WERI-Rb-1 (cell line): ENCODE measurements at regions not wholly inside any gene's neighbourhood (a gene's known extent, or its start where the extent isn't known, plus 50 kb on each side); places are given as distances from the start of the nearest gene placed in this dataset.

Experiments used
- DNase-seq: peaks from one replicate; pipeline ENCODE4 v3.0.0-alpha.2; 2020
- H3K27ac ChIP-seq: fragments of 250-450 bp; sonication (Bioruptor Pico); 2 replicates; pipeline ENCODE4 v1.5.1; 2020; ENCODE audit warnings: mild to moderate bottlenecking, moderate library complexity
- H3K27me3 ChIP-seq: fragments of 250-450 bp; sonication (Bioruptor Pico); 2 replicates; pipeline ENCODE4 v1.5.1; 2021; ENCODE audit warnings: mild to moderate bottlenecking, low read depth, moderate library complexity; ENCODE audit not compliant: insufficient read depth, severe bottlenecking
- H3K36me3 ChIP-seq: fragments of 250-450 bp; sonication (Bioruptor Pico); 2 replicates; pipeline ENCODE4 v1.5.1; 2020; ENCODE audit warnings: mild to moderate bottlenecking, moderate library complexity
- H3K4me3 ChIP-seq: 2 replicates; pipeline ENCODE4 v1.5.1; 2011; ENCODE audit warnings: low read depth, mild to moderate bottlenecking, control low read depth, low read length
- H3K9me3 ChIP-seq: fragments of 250-450 bp; sonication (Bioruptor Pico); 2 replicates; pipeline ENCODE4 v1.5.1; 2021; ENCODE audit warnings: mild to moderate bottlenecking, moderate library complexity; ENCODE audit not compliant: severe bottlenecking
- TF ChIP-seq, protein P1 (sequence below): IDR thresholded peaks from 2 replicates; pipeline ENCODE4 v1.5.1; 2011; ENCODE audit warnings: low read depth, mild to moderate bottlenecking, control low read depth, inconsistent platforms, low read length

DNA sequence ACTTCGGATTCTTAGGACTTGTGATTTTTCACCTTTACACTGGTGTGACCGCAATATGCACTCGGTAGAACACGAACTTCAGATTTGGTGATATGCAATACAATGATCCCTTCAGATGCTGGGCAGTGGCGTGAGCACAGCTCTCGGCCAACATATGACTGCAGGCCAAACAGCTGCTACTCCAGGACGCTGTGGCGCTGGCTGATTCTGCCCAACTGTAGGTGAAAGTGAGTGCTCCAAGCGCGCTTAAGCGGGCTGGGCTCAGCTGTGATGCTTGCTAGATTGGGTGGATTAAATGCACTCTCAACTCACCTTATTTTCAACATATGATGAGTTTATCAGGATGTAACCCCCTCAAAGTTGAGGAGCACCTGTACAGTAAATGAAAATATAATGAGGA, 137.6 kb upstream of the RET start:
- TF ChIP-seq, protein P1, sequence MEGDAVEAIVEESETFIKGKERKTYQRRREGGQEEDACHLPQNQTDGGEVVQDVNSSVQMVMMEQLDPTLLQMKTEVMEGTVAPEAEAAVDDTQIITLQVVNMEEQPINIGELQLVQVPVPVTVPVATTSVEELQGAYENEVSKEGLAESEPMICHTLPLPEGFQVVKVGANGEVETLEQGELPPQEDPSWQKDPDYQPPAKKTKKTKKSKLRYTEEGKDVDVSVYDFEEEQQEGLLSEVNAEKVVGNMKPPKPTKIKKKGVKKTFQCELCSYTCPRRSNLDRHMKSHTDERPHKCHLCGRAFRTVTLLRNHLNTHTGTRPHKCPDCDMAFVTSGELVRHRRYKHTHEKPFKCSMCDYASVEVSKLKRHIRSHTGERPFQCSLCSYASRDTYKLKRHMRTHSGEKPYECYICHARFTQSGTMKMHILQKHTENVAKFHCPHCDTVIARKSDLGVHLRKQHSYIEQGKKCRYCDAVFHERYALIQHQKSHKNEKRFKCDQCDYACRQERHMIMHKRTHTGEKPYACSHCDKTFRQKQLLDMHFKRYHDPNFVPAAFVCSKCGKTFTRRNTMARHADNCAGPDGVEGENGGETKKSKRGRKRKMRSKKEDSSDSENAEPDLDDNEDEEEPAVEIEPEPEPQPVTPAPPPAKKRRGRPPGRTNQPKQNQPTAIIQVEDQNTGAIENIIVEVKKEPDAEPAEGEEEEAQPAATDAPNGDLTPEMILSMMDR = no peak
- H3K36me3 ChIP-seq = no peaks in the 10 kb centered on the region
- H3K27me3 ChIP-seq = peaks cover 89% of the 10 kb centered on the region
- H3K4me3 ChIP-seq = no peak overlapping the region
- H3K9me3 ChIP-seq = no peaks in the 10 kb centered on the region
- no peak for DNase-seq
- no peak overlapping the region for H3K27ac ChIP-seq

DNA sequence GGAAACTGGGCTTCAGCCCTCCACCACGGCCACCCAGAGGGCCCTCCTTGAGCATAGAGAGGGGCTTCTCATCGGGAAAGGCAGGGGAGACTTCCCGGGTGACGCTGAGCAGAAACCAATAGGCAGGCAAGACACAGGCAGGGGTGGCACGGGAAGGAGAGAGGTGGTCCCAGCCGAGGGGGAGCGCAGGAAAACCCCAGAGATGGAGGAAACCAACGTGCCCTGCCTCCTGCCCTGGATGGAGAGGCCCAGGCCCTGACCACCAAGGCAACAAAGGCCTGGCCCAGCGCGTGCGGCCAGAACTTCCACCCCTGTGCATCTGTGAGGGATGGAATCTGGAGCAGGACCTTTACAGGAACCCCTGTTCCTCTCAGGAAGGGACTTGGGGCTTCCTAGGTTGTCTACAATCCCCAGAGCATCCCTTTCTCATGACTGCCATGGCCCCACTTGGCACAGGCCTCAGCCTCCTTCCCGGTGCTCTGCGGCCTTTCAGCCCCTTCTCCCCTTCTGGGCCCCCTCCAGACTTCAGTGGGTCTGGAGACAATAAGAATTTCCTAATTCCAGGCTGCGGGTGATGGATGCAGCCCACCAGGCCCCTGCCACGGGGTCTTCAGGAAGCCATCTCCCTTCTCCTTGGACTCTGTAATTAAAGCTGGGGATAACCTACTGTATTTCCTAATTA, 137.0 kb upstream of the RET start:
- DNase-seq = no peak
- TF ChIP-seq, protein P1 = no peak
- Histone ChIP-seq H3K27me3 (peaks cover 86% of the 10 kb centered on the region), H3K9me3 (no peaks in the 10 kb centered on the region), H3K4me3 (no peak overlapping the region), H3K27ac (no peak overlapping the region), H3K36me3 (no peaks in the 10 kb centered on the region)

DNA sequence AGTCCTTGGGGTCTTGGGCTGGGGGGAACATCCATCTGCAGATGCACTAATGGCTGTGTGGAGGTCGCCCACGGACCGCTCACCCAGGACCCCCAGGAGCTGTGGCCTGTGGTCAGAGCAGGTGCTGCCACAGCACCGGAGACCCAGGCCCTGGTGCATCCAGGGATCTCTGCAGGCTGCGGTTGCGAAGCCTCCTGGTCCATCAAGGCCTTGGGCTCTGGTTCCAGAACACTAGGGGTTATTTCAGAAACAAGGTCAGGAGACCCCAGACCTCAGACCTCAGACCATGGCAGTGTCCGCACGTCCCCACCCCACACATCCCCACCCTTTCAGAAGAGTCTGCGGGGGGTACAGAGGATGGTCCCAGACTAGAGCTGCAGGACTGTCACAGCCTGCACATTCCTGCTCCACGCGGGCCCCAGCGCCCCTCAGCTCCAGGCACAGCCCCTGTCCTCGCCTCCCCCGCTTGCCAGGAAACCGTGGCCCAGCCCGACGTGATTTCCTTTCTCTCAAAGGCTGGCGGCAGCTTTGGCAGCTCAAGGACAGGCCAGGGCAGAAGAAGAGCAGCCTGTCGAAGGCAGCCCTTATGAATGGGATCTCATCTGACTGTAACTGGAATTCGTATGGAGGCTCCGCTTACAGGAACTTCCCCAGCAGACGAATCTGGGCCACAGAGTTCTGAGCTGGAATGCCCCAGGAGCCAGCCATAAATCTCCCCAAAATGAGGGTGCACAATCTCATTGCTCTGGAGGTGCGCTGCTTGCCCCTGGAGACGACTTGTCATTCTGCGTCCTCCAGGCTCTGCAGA, 136.2 kb upstream of the RET start:
- Histone ChIP-seq H3K27ac (no peak overlapping the region), H3K36me3 (no peaks in the 10 kb centered on the region)

DNA sequence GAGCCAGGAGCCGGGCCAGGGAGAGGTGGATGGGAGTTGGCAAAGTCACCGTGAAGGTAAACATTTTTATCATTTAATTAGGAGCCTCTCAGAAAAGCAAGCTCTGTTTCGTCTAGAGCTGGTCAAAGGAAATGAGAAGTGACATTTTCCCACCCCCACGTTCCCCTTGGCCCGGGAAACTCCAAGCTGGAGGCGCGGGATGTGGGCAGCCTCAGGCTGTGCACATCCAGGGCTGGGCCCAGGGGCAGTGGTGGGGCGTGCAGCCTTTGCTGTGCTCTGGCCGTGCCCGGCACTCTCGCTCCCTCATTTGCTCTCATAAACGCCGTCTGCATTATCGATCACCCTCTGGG, 135.6 kb upstream of the RET start:
- no peaks in the 10 kb centered on the region for H3K36me3 ChIP-seq
- DNase-seq = no peak
- TF ChIP-seq, protein P1 = no peak
- H3K9me3 ChIP-seq = no peaks in the 10 kb centered on the region
- H3K27ac ChIP-seq = no peak overlapping the region
- peaks cover 87% of the 10 kb centered on the region for H3K27me3 ChIP-seq
- H3K4me3 ChIP-seq = no peak overlapping the region

More for the DNA sequence above, 136.2 kb upstream of the RET start:
- DNase-seq = no peak
- no peak overlapping the region for H3K4me3 ChIP-seq
- peaks cover 85% of the 10 kb centered on the region for H3K27me3 ChIP-seq
- no peaks in the 10 kb centered on the region for H3K9me3 ChIP-seq
- TF ChIP-seq, protein P1 = no peak

DNA sequence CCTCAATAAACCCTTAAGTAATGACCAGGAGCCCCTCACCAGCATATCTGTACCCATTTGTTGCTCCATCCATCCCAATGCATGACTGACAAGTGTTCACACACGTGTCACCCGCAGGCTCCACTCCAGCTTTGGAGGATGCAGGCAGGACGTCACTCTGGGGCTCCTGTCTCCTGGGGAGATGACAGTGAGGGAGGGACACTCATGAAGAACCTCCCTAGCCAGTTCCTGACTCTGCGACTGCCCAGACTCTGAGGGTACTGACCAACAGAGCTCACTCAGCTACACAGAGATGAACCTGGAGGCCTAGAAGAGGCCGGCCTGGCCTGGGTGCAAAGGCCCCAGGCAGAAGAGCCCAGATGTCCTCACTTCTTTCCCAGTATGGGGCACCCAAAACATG, 135.1 kb upstream of the RET start:
- Histone ChIP-seq H3K9me3 (no peaks in the 10 kb centered on the region), H3K27ac (no peak overlapping the region), H3K36me3 (no peaks in the 10 kb centered on the region), H3K4me3 (no peak overlapping the region), H3K27me3 (peaks cover 86% of the 10 kb centered on the region)
- no peak for DNase-seq
- TF ChIP-seq, protein P1 = no peak
